ENCODE measurements at regions not wholly inside any gene's neighbourhood (a gene's known extent, or its start where the extent isn't known, plus 50 kb on each side); places are given as distances from the start of the nearest gene placed in this dataset.
"Not testable (repeated sequence)": the region's sequence is repeated elsewhere in the genome, so short reads cannot be mapped to it uniquely, and the experiment has no call there.

GRCh38 chr20:25987928-25988560, 291.4 kb upstream of the ZNF337 start:
- TF ChIP-seq, protein P1, sequence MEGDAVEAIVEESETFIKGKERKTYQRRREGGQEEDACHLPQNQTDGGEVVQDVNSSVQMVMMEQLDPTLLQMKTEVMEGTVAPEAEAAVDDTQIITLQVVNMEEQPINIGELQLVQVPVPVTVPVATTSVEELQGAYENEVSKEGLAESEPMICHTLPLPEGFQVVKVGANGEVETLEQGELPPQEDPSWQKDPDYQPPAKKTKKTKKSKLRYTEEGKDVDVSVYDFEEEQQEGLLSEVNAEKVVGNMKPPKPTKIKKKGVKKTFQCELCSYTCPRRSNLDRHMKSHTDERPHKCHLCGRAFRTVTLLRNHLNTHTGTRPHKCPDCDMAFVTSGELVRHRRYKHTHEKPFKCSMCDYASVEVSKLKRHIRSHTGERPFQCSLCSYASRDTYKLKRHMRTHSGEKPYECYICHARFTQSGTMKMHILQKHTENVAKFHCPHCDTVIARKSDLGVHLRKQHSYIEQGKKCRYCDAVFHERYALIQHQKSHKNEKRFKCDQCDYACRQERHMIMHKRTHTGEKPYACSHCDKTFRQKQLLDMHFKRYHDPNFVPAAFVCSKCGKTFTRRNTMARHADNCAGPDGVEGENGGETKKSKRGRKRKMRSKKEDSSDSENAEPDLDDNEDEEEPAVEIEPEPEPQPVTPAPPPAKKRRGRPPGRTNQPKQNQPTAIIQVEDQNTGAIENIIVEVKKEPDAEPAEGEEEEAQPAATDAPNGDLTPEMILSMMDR (IDR thresholded peaks at IDR 0.05) = not testable (repeated sequence)
- not testable (repeated sequence) for TF ChIP-seq POLR2AphosphoS5 (IDR thresholded peaks at IDR 0.05)

Measured in upper lobe of left lung (tissue), 4 donors.